ENCODE measurements at regions not wholly inside any gene's neighbourhood (a gene's known extent, or its start where the extent isn't known, plus 50 kb on each side); places are given as distances from the start of the nearest gene placed in this dataset.

DNA sequence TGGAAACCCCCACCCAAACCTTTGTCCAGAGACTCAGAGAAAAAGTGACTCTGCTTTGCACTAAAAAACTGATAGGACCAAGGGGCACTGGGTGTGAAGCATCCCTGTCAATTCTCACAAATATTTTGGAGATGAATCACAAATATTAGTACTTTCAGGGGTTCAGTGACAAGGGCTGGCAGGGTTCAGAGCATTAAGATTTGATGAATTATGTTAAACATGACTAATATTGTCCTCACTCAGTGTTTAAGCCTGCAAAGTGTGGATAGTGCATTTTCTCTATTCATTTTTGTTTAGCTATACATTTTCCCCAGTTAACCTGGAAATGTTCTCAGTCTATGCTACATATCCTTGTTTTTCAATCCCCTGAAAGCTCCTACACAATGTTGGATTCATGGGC, 65.3 kb upstream of the CCDC68 start:
- DNase-seq (ENCODE audit: low spot score): no peak
- Histone ChIP-seq H3K36me3 (no peaks in the 10 kb centered on the region), H3K27me3 (replicated peaks; ENCODE audit: insufficient read depth) (no peaks in the 10 kb centered on the region), H3K4me3 (no peak overlapping the region), H3K27ac (no peak overlapping the region), H3K9me3 (no peaks in the 10 kb centered on the region), H3K4me1 (replicated peaks) (no peaks in the 10 kb centered on the region)
- intact Hi-C loops (cut with DNase I): no loop called here
- TF ChIP-seq POLR2A (IDR thresholded peaks at IDR 0.05): no peak
- TF ChIP-seq, protein P1, sequence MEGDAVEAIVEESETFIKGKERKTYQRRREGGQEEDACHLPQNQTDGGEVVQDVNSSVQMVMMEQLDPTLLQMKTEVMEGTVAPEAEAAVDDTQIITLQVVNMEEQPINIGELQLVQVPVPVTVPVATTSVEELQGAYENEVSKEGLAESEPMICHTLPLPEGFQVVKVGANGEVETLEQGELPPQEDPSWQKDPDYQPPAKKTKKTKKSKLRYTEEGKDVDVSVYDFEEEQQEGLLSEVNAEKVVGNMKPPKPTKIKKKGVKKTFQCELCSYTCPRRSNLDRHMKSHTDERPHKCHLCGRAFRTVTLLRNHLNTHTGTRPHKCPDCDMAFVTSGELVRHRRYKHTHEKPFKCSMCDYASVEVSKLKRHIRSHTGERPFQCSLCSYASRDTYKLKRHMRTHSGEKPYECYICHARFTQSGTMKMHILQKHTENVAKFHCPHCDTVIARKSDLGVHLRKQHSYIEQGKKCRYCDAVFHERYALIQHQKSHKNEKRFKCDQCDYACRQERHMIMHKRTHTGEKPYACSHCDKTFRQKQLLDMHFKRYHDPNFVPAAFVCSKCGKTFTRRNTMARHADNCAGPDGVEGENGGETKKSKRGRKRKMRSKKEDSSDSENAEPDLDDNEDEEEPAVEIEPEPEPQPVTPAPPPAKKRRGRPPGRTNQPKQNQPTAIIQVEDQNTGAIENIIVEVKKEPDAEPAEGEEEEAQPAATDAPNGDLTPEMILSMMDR (IDR thresholded peaks at IDR 0.05): no peak

DNA sequence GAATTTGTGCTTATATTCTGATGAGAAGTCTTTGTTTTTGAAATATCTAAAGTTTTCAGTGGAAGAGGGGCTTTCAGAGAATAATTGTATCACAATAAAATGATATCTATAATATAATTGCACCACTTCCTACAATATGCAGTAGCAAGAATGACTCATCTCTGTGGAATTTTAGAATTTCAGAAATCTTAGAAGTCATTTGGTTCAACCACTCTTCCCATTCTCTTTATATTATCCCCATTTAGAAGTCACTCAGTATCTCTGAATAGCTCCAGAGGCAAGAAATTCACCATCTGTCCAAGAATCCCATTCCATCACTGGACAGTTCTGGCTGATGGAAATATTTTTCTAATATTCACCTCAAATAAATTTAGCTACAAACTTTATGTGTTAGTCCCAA, 59.3 kb upstream of the CCDC68 start:
- H3K36me3 ChIP-seq: no peaks in the 10 kb centered on the region
- no peak for TF ChIP-seq POLR2A (IDR thresholded peaks at IDR 0.05)
- TF ChIP-seq, protein P1 (IDR thresholded peaks at IDR 0.05): no peak
- TF ChIP-seq POLR2AphosphoS5 (IDR thresholded peaks at IDR 0.05): no peak
- H3K4me1 ChIP-seq (replicated peaks): no peaks in the 10 kb centered on the region

DNA sequence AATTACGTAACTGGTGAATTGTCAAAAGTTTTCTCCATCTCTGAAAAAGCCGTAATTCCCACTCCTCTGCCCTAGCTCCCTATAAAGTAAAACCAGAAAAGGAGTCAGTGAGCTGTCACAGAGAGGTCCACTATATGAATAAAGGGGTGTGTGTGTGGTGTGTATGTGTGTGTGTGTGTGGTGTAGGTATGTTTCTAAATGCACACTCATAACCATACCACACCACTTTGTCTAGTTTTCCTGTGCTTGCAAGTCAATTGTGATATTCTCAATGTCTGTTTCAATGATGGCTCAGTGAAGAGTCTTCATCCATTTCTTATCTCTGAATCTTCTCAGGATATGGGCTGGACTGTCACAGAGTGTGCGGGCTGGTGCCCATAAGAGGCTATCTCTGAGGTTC, 54.8 kb upstream of the CCDC68 start:
- intact Hi-C loops (cut with DNase I): no loop called here
- no peak overlapping the region for H3K27ac ChIP-seq
- H3K27me3 ChIP-seq (replicated peaks; ENCODE audit: insufficient read depth): no peaks in the 10 kb centered on the region
- no peaks in the 10 kb centered on the region for H3K9me3 ChIP-seq
- no peak for DNase-seq (ENCODE audit: low spot score)
- no peaks in the 10 kb centered on the region for H3K36me3 ChIP-seq
- TF ChIP-seq POLR2A (IDR thresholded peaks at IDR 0.05) (no peak), POLR2AphosphoS5 (IDR thresholded peaks at IDR 0.05) (no peak)
- TF ChIP-seq, protein P1 (IDR thresholded peaks at IDR 0.05): no peak
- WGBS: 99% methylated on average over 3 of the region's 3 CpGs
- no peak overlapping the region for H3K4me3 ChIP-seq
- H3K4me1 ChIP-seq (replicated peaks): no peaks in the 10 kb centered on the region

More for the DNA sequence above, 59.3 kb upstream of the CCDC68 start:
- H3K27me3 ChIP-seq (replicated peaks; ENCODE audit: insufficient read depth): no peaks in the 10 kb centered on the region
- no peaks in the 10 kb centered on the region for H3K9me3 ChIP-seq
- no peak overlapping the region for H3K4me3 ChIP-seq
- intact Hi-C loops (cut with DNase I): no loop called here
- DNase-seq (ENCODE audit: low spot score): no peak
- no peak overlapping the region for H3K27ac ChIP-seq

DNA sequence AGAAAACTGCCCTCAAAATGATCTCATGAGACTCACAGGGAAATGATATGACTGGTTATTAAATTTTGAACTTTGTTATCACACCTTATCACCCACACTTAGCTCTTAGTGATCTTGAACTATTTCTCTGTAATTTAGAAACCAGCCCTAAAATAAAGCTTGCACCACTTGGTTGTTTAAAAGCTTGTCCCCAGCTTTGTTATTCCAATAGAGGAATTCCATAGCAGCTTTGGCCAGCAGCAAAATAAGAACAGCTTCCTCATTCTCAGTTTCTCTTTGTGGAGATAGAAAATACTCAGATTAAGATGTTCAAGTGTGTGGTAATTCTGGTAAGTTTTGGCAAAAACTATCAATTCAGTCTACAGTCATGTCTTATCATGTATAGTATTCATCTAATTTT, 54.4 kb upstream of the CCDC68 start:
- intact Hi-C loops (cut with DNase I): no loop called here
- Histone ChIP-seq H3K4me3 (no peak overlapping the region), H3K27ac (no peak overlapping the region), H3K36me3 (no peaks in the 10 kb centered on the region), H3K9me3 (no peaks in the 10 kb centered on the region), H3K4me1 (replicated peaks) (no peaks in the 10 kb centered on the region), H3K27me3 (replicated peaks; ENCODE audit: insufficient read depth) (no peaks in the 10 kb centered on the region)
- DNase-seq (ENCODE audit: low spot score): no peak
- TF ChIP-seq POLR2AphosphoS5 (IDR thresholded peaks at IDR 0.05) (no peak), POLR2A (IDR thresholded peaks at IDR 0.05) (no peak)
- TF ChIP-seq, protein P1 (IDR thresholded peaks at IDR 0.05): no peak

DNA sequence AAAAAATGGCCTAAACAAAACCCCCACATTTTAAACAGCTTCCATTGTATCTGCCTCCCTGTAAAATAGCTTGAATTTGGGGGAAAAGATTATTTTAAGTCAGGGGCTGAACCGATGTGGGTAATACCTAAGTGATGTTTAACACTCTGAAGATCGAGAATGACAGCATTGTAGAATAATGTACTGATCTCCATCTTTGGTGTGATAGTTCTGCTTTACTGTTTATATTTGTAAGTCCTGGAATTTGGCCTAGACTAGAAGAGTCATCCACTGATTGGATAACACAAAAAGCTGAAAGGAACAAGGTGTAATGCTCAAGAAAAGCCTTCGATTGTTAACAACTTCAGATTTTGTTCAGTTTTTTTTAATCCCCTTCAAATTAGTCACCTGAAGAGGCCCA, 53.8 kb upstream of the CCDC68 start:
- H3K4me3 ChIP-seq: no peak overlapping the region
- no peaks in the 10 kb centered on the region for H3K9me3 ChIP-seq
- TF ChIP-seq POLR2AphosphoS5 (IDR thresholded peaks at IDR 0.05) (no peak), POLR2A (IDR thresholded peaks at IDR 0.05) (no peak)
- TF ChIP-seq, protein P1 (IDR thresholded peaks at IDR 0.05): no peak
- H3K36me3 ChIP-seq: no peaks in the 10 kb centered on the region
- H3K27ac ChIP-seq: no peak overlapping the region
- no peaks in the 10 kb centered on the region for H3K4me1 ChIP-seq (replicated peaks)
- WGBS: 79% methylated on average over 3 of the region's 3 CpGs
- intact Hi-C loops (cut with DNase I): no loop called here
- DNase-seq (ENCODE audit: low spot score): no peak
- no peaks in the 10 kb centered on the region for H3K27me3 ChIP-seq (replicated peaks; ENCODE audit: insufficient read depth)

All from prostate gland (tissue), 2 donors.